DND-41 (cell line): ENCODE measurements at regions not wholly inside any gene's neighbourhood (a gene's known extent, or its start where the extent isn't known, plus 50 kb on each side); places are given as distances from the start of the nearest gene placed in this dataset.
"Not testable (repeated sequence)": the region's sequence is repeated elsewhere in the genome, so short reads cannot be mapped to it uniquely, and the experiment has no call there.

Experiments used
- ATAC-seq: fragments of 200-7000 bp; cut with Tn5 transposase; 3 replicates; pipeline ENCODE4 v1.9.1; 2021; ENCODE audit warnings: low read depth; ENCODE audit not compliant: insufficient read depth
- DNase-seq: peaks from one replicate; pipeline ENCODE4 v3.0.0-alpha.2; 2020
- H2AFZ ChIP-seq: 2 replicates; pipeline ENCODE4 v1.6.0; 2012; ENCODE audit warnings: low read depth, low read length
- H3K27ac ChIP-seq: 2 replicates; pipeline ENCODE4 v1.5.1; 2012; ENCODE audit warnings: low read length, inconsistent platforms
- H3K27me3 ChIP-seq: fragments of 200-600 bp; sonication (generic); 2 replicates; pipeline ENCODE4 v1.6.0; 2012; ENCODE audit warnings: low read length, mild to moderate bottlenecking, inconsistent platforms; ENCODE audit not compliant: insufficient read depth, poor library complexity
- H3K36me3 ChIP-seq: 2 replicates; pipeline ENCODE4 v1.5.1; 2012; ENCODE audit warnings: low read length, inconsistent platforms; ENCODE audit not compliant: insufficient read depth
- H3K4me1 ChIP-seq: 2 replicates; pipeline ENCODE4 v1.5.1; 2012; ENCODE audit warnings: mild to moderate bottlenecking, low read length; ENCODE audit not compliant: insufficient read depth
- H3K4me2 ChIP-seq: 2 replicates; pipeline ENCODE4 v1.6.0; 2012; ENCODE audit warnings: mild to moderate bottlenecking, moderate library complexity, low read length, inconsistent platforms; ENCODE audit not compliant: insufficient read depth
- H3K4me3 ChIP-seq, 2 experiments: fragments of 200-600 bp in 1 of 2; shearing (Covaris generic) in 1 of 2; 2 replicates each; pipeline ENCODE4 v1.5.1; 2012 to 2016; ENCODE audit warnings: inconsistent platforms in 2 of 2, low read length in 2 of 2, mild to moderate bottlenecking in 2 of 2, low read depth in 1 of 2, moderate library complexity in 1 of 2
- H3K79me2 ChIP-seq: 2 replicates; pipeline ENCODE4 v1.6.0; 2012; ENCODE audit warnings: low read length, inconsistent platforms; ENCODE audit not compliant: insufficient read depth
- H3K9ac ChIP-seq: 2 replicates; pipeline ENCODE4 v1.6.0; 2012; ENCODE audit warnings: low read depth, mild to moderate bottlenecking, inconsistent platforms, low read length, moderate library complexity
- H3K9me3 ChIP-seq: 2 replicates; pipeline ENCODE4 v1.5.1; 2012; ENCODE audit warnings: low read length, moderate library complexity, mild to moderate bottlenecking, inconsistent platforms; ENCODE audit not compliant: insufficient read depth, severe bottlenecking
- H4K20me1 ChIP-seq: 2 replicates; pipeline ENCODE4 v1.6.0; 2012; ENCODE audit warnings: low read length; ENCODE audit not compliant: insufficient read depth
- CTCF ChIP-seq: IDR thresholded peaks from 2 replicates; pipeline ENCODE4 v1.5.1; 2012; ENCODE audit warnings: borderline replicate concordance, low read length, moderate library complexity, mild to moderate bottlenecking; ENCODE audit not compliant: poor library complexity, severe bottlenecking; ENCODE audit errors: extremely low read depth
- EZH2 ChIP-seq: IDR thresholded peaks from 3 replicates; pipeline ENCODE4 v1.6.1; 2012; ENCODE audit warnings: borderline replicate concordance, low read depth, mild to moderate bottlenecking, moderate library complexity, low read length, inconsistent platforms; ENCODE audit not compliant: severe bottlenecking

- Histone ChIP-seq H3K4me1 (no peaks in the 10 kb centered on the region), H3K9ac (no peak overlapping the region), H3K9me3 (no peaks in the 10 kb centered on the region), H3K79me2 (no peaks in the 10 kb centered on the region), H3K27me3 (no peaks in the 10 kb centered on the region), H3K27ac (no peak overlapping the region), H3K36me3 (no peaks in the 10 kb centered on the region), H2AFZ (no peak overlapping the region), H3K4me2 (no peak overlapping the region), H4K20me1 (no peaks in the 10 kb centered on the region), H3K4me3 (no peak overlapping the region)
- TF ChIP-seq EZH2 (no peak), CTCF (no peak)
- no peak for ATAC-seq
- DNase-seq, result no peak
Measured at GRCh38 chr3:174365796-174366195, 493.3 kb upstream of the NAALADL2 start.

GRCh38 chr3:174366904-174367303, 492.2 kb upstream of the NAALADL2 start:
- H3K27me3 ChIP-seq, H3K4me1 ChIP-seq: not testable (repeated sequence)

GRCh38 chr3:174376346-174376745, 482.8 kb upstream of the NAALADL2 start:
- no peak overlapping the region for H3K4me2 ChIP-seq
- no peak overlapping the region for H2AFZ ChIP-seq
- no peaks in the 10 kb centered on the region for H3K79me2 ChIP-seq
- DNase-seq (no peak), ATAC-seq (no peak)
- no peaks in the 10 kb centered on the region for H3K4me1 ChIP-seq
- no peaks in the 10 kb centered on the region for H3K27me3 ChIP-seq
- H3K9ac ChIP-seq, result no peak overlapping the region
- no peak overlapping the region for H3K27ac ChIP-seq
- no peaks in the 10 kb centered on the region for H3K36me3 ChIP-seq
- H3K4me3 ChIP-seq, result no peak overlapping the region
- H3K9me3 ChIP-seq, result no peaks in the 10 kb centered on the region
- TF ChIP-seq EZH2, result no peak
- TF ChIP-seq CTCF, result no peak
- no peaks in the 10 kb centered on the region for H4K20me1 ChIP-seq

More at GRCh38 chr3:174366904-174367303, 492.2 kb upstream of the NAALADL2 start:
- H3K4me3 ChIP-seq, DNase-seq, H3K79me2 ChIP-seq, H3K27ac ChIP-seq, H2AFZ ChIP-seq, H3K36me3 ChIP-seq, H3K4me2 ChIP-seq, H4K20me1 ChIP-seq, H3K9ac ChIP-seq, ATAC-seq, H3K9me3 ChIP-seq: not testable (repeated sequence)

GRCh38 chr3:174377096-174377495, 482.0 kb upstream of the NAALADL2 start:
- H3K27ac ChIP-seq, result no peak overlapping the region
- H3K36me3 ChIP-seq, result no peaks in the 10 kb centered on the region
- no peak overlapping the region for H3K4me3 ChIP-seq
- ATAC-seq (no peak), DNase-seq (no peak)
- no peaks in the 10 kb centered on the region for H3K27me3 ChIP-seq
- no peak overlapping the region for H3K9ac ChIP-seq
- H3K79me2 ChIP-seq, result no peaks in the 10 kb centered on the region
- no peak overlapping the region for H3K4me2 ChIP-seq
- H4K20me1 ChIP-seq, result no peaks in the 10 kb centered on the region
- H3K4me1 ChIP-seq, result no peaks in the 10 kb centered on the region
- no peak overlapping the region for H2AFZ ChIP-seq
- no peak for TF ChIP-seq EZH2
- no peak for TF ChIP-seq CTCF
- no peaks in the 10 kb centered on the region for H3K9me3 ChIP-seq
